Superior temporal gyrus (tissue), 1 donor: ENCODE measurements at regions not wholly inside any gene's neighbourhood (a gene's known extent, or its start where the extent isn't known, plus 50 kb on each side); places are given as distances from the start of the nearest gene placed in this dataset.

Experiments used
- DNase-seq: peaks from one replicate; pipeline ENCODE4 v3.0.0-alpha.2; 2016; ENCODE audit errors: extremely low spot score

GRCh38 chr20:48358176-48359054, 469.4 kb downstream of the PREX1 start:
- no peak for DNase-seq

- DNase-seq = no peak
Observed at GRCh38 chr20:48357714-48358113, 470.1 kb downstream of the PREX1 start.

GRCh38 chr20:48354903-48355302, 472.9 kb downstream of the PREX1 start:
- no peak for DNase-seq

GRCh38 chr20:48354320-48354876, 473.4 kb downstream of the PREX1 start:
- DNase-seq = no peak

GRCh38 chr20:48352628-48353027, 475.2 kb downstream of the PREX1 start:
- no peak for DNase-seq

GRCh38 chr20:48352042-48352441, 475.8 kb downstream of the PREX1 start:
- no peak for DNase-seq

- no peak for DNase-seq
Observed at GRCh38 chr20:48350313-48350988, 477.3 kb downstream of the PREX1 start.

GRCh38 chr20:48349656-48350055, 478.1 kb downstream of the PREX1 start:
- DNase-seq = peak; percentile 50

GRCh38 chr20:48348022-48348421, 479.8 kb downstream of the PREX1 start:
- no peak for DNase-seq

GRCh38 chr20:48342822-48343513, 484.8 kb downstream of the PREX1 start:
- DNase-seq = no peak

GRCh38 chr20:48340883-48341281, 486.9 kb downstream of the PREX1 start:
- no peak for DNase-seq

- DNase-seq = no peak
Observed at GRCh38 chr20:48339986-48340882, 487.6 kb downstream of the PREX1 start.

- DNase-seq = no peak
Observed at GRCh38 chr20:48339190-48339985, 488.4 kb downstream of the PREX1 start.

GRCh38 chr20:48338717-48339116, 489.1 kb downstream of the PREX1 start:
- DNase-seq = no peak

- no peak for DNase-seq
Observed at GRCh38 chr20:48336597-48336996, 491.2 kb downstream of the PREX1 start.

GRCh38 chr20:48335308-48336050, 492.3 kb downstream of the PREX1 start:
- peak; percentile 74 for DNase-seq

GRCh38 chr20:48333707-48334106, 494.1 kb downstream of the PREX1 start:
- no peak for DNase-seq

- no peak for DNase-seq
Observed at GRCh38 chr20:48332555-48332954, 495.2 kb downstream of the PREX1 start.

- DNase-seq = no peak
Observed at GRCh38 chr20:48331518-48332286, 496.1 kb downstream of the PREX1 start.
